Transverse colon (tissue), 4 donors: ENCODE measurements at regions not wholly inside any gene's neighbourhood (a gene's known extent, or its start where the extent isn't known, plus 50 kb on each side); places are given as distances from the start of the nearest gene placed in this dataset.

ENCODE experiments used
- EP300 ChIP-seq: sonication (generic); formaldehyde crosslinking; IDR thresholded peaks from one replicate; pipeline ENCODE4 v1.6.1; 2017; ENCODE audit warnings: antibody characterized with exemption, low read depth
- POLR2A ChIP-seq: fragments of 450-650 bp; IDR thresholded peaks from one replicate; pipeline ENCODE4 v1.6.1; 2016; ENCODE audit warnings: antibody characterized with exemption, mild to moderate bottlenecking, moderate library complexity
- POLR2AphosphoS5 ChIP-seq, 3 donors: sonication (generic); formaldehyde crosslinking; IDR thresholded peaks; one replicate each; pipeline ENCODE4 v1.6.1; 2016; ENCODE audit warnings: antibody characterized with exemption in 3 of 3
- TF ChIP-seq, protein P1 (sequence below), 5 experiments: fragments of 200-600 bp in 3 of 5; fragments of 450-650 bp in 2 of 5; sonication (generic) in 3 of 5; IDR thresholded peaks; 1 replicate in 2 of 5; 2 replicates in 3 of 5; pipeline ENCODE4 v1.5.1; 2016 to 2017; ENCODE audit warnings: antibody characterized with exemption in 5 of 5, inconsistent platforms in 3 of 5, mild to moderate bottlenecking in 2 of 5, moderate library complexity in 1 of 5

GRCh38 chr6:93549868-93550267, 130.5 kb upstream of the EPHA7 start:
- TF ChIP-seq, protein P1, sequence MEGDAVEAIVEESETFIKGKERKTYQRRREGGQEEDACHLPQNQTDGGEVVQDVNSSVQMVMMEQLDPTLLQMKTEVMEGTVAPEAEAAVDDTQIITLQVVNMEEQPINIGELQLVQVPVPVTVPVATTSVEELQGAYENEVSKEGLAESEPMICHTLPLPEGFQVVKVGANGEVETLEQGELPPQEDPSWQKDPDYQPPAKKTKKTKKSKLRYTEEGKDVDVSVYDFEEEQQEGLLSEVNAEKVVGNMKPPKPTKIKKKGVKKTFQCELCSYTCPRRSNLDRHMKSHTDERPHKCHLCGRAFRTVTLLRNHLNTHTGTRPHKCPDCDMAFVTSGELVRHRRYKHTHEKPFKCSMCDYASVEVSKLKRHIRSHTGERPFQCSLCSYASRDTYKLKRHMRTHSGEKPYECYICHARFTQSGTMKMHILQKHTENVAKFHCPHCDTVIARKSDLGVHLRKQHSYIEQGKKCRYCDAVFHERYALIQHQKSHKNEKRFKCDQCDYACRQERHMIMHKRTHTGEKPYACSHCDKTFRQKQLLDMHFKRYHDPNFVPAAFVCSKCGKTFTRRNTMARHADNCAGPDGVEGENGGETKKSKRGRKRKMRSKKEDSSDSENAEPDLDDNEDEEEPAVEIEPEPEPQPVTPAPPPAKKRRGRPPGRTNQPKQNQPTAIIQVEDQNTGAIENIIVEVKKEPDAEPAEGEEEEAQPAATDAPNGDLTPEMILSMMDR (IDR thresholded peaks at IDR 0.05): no peak
- no peak for TF ChIP-seq POLR2AphosphoS5 (IDR thresholded peaks at IDR 0.05)
- TF ChIP-seq POLR2A: no peak
- TF ChIP-seq EP300: no peak
